ENCODE measurements at regions not wholly inside any gene's neighbourhood (a gene's known extent, or its start where the extent isn't known, plus 50 kb on each side); places are given as distances from the start of the nearest gene placed in this dataset.

GRCh38 chr5:110099572-110099971, 409.8 kb downstream of the MAN2A1 start:
- no peak for TF ChIP-seq POLR2A (IDR thresholded peaks at IDR 0.05)
- no peak for TF ChIP-seq CTCF (IDR thresholded peaks at IDR 0.05)
